ENCODE measurements at regions not wholly inside any gene's neighbourhood (a gene's known extent, or its start where the extent isn't known, plus 50 kb on each side); places are given as distances from the start of the nearest gene placed in this dataset.

- H3K27me3 ChIP-seq (ENCODE audit: control insufficient read depth, low read length) = 0 out of 2 replicates have a peak, but pooled peaks cover 2% of the 10 kb centered on the region
- no peak overlapping the region for H3K4me2 ChIP-seq (ENCODE audit: low read length)
- no peaks in the 10 kb centered on the region for H3K79me2 ChIP-seq (ENCODE audit: control insufficient read depth, low read length)
- no peaks in the 10 kb centered on the region for H4K20me1 ChIP-seq (ENCODE audit: control insufficient read depth, insufficient read depth, low read depth, low read length)
- no peak for TF ChIP-seq EZH2phosphoT487 (IDR thresholded peaks at IDR 0.05; ENCODE audit: borderline replicate concordance, low read length)
- H3K9me3 ChIP-seq (ENCODE audit: control insufficient read depth, insufficient read depth, low read length) = no peaks in the 10 kb centered on the region
- no peaks in the 10 kb centered on the region for H3F3A ChIP-seq (ENCODE audit: control insufficient read depth, insufficient read depth)
- H3K4me1 ChIP-seq (ENCODE audit: control insufficient read depth, low read length) = no peaks in the 10 kb centered on the region
- H3K36me3 ChIP-seq (ENCODE audit: control insufficient read depth, low read length) = no peaks in the 10 kb centered on the region
- H3K4me3 ChIP-seq (ENCODE audit: low read length) = no peak overlapping the region
- no peaks in the 10 kb centered on the region for H3K9me2 ChIP-seq (replicated peaks; ENCODE audit: control insufficient read depth, low read length)
- no peak overlapping the region for H3K27ac ChIP-seq (ENCODE audit: low read depth, low read length)
Measured at GRCh38 chr4:152000518-152000917, 239.7 kb upstream of the GATB start.

GRCh38 chr4:151998723-151999122, 237.9 kb upstream of the GATB start:
- Histone ChIP-seq H3K79me2 (ENCODE audit: control insufficient read depth, low read length) (no peaks in the 10 kb centered on the region), H3K36me3 (ENCODE audit: control insufficient read depth, low read length) (no peaks in the 10 kb centered on the region), H3K27ac (ENCODE audit: low read depth, low read length) (no peak overlapping the region), H3K9me3 (ENCODE audit: control insufficient read depth, insufficient read depth, low read length) (no peaks in the 10 kb centered on the region), H3F3A (ENCODE audit: control insufficient read depth, insufficient read depth) (no peaks in the 10 kb centered on the region), H3K4me1 (ENCODE audit: control insufficient read depth, low read length) (no peaks in the 10 kb centered on the region), H4K20me1 (ENCODE audit: control insufficient read depth, insufficient read depth, low read depth, low read length) (no peaks in the 10 kb centered on the region), H3K27me3 (ENCODE audit: control insufficient read depth, low read length) (no peaks in the 10 kb centered on the region), H3K9me2 (replicated peaks; ENCODE audit: control insufficient read depth, low read length) (no peaks in the 10 kb centered on the region), H3K4me2 (ENCODE audit: low read length) (no peak overlapping the region), H3K4me3 (ENCODE audit: low read length) (no peak overlapping the region)
- TF ChIP-seq CTCF (IDR thresholded peaks at IDR 0.05; ENCODE audit: low read depth, low read length, poor library complexity, severe bottlenecking) (no peak), EZH2phosphoT487 (IDR thresholded peaks at IDR 0.05; ENCODE audit: borderline replicate concordance, low read length) (no peak)

GRCh38 chr4:151997461-151997860, 236.7 kb upstream of the GATB start:
- TF ChIP-seq CTCF (IDR thresholded peaks at IDR 0.05; ENCODE audit: low read depth, low read length, poor library complexity, severe bottlenecking) (no peak), EZH2phosphoT487 (IDR thresholded peaks at IDR 0.05; ENCODE audit: borderline replicate concordance, low read length) (no peak)
- H3K79me2 ChIP-seq (ENCODE audit: control insufficient read depth, low read length) = no peaks in the 10 kb centered on the region
- no peaks in the 10 kb centered on the region for H3K9me2 ChIP-seq (replicated peaks; ENCODE audit: control insufficient read depth, low read length)
- no peaks in the 10 kb centered on the region for H4K20me1 ChIP-seq (ENCODE audit: control insufficient read depth, insufficient read depth, low read depth, low read length)
- no peaks in the 10 kb centered on the region for H3K4me1 ChIP-seq (ENCODE audit: control insufficient read depth, low read length)
- H3K27ac ChIP-seq (ENCODE audit: low read depth, low read length) = no peak overlapping the region
- no peak overlapping the region for H3K4me3 ChIP-seq (ENCODE audit: low read length)
- no peak overlapping the region for H3K4me2 ChIP-seq (ENCODE audit: low read length)
- no peaks in the 10 kb centered on the region for H3K27me3 ChIP-seq (ENCODE audit: control insufficient read depth, low read length)
- no peaks in the 10 kb centered on the region for H3K36me3 ChIP-seq (ENCODE audit: control insufficient read depth, low read length)
- no peaks in the 10 kb centered on the region for H3F3A ChIP-seq (ENCODE audit: control insufficient read depth, insufficient read depth)
- no peaks in the 10 kb centered on the region for H3K9me3 ChIP-seq (ENCODE audit: control insufficient read depth, insufficient read depth, low read length)

- no peaks in the 10 kb centered on the region for H3K4me1 ChIP-seq (ENCODE audit: control insufficient read depth, low read length)
- H3K9me2 ChIP-seq (replicated peaks; ENCODE audit: control insufficient read depth, low read length) = no peaks in the 10 kb centered on the region
- no peak overlapping the region for H3K4me3 ChIP-seq (ENCODE audit: low read length)
- H3K9me3 ChIP-seq (ENCODE audit: control insufficient read depth, insufficient read depth, low read length) = no peaks in the 10 kb centered on the region
- H3K4me2 ChIP-seq (ENCODE audit: low read length) = no peak overlapping the region
- H3K27ac ChIP-seq (ENCODE audit: low read depth, low read length) = no peak overlapping the region
- no peaks in the 10 kb centered on the region for H3F3A ChIP-seq (ENCODE audit: control insufficient read depth, insufficient read depth)
- TF ChIP-seq CTCF (IDR thresholded peaks at IDR 0.05; ENCODE audit: low read depth, low read length, poor library complexity, severe bottlenecking) (no peak), EZH2phosphoT487 (IDR thresholded peaks at IDR 0.05; ENCODE audit: borderline replicate concordance, low read length) (no peak)
- H3K27me3 ChIP-seq (ENCODE audit: control insufficient read depth, low read length) = no peaks in the 10 kb centered on the region
- no peaks in the 10 kb centered on the region for H3K79me2 ChIP-seq (ENCODE audit: control insufficient read depth, low read length)
- H4K20me1 ChIP-seq (ENCODE audit: control insufficient read depth, insufficient read depth, low read depth, low read length) = no peaks in the 10 kb centered on the region
- no peaks in the 10 kb centered on the region for H3K36me3 ChIP-seq (ENCODE audit: control insufficient read depth, low read length)
Measured at GRCh38 chr4:151994429-151994828, 233.6 kb upstream of the GATB start.

All from DOHH2 (cell line).